Mucosa of descending colon (tissue), 3 donors: ENCODE measurements at regions not wholly inside any gene's neighbourhood (a gene's known extent, or its start where the extent isn't known, plus 50 kb on each side); places are given as distances from the start of the nearest gene placed in this dataset.

Experiments
- ATAC-seq: fragments of 200-7000 bp; cut with Tn5 transposase; one replicate; pipeline ENCODE4 v1.9.1; 2020; ENCODE audit warnings: mild to moderate bottlenecking, moderate library complexity
- DNase-seq, 3 donors: peaks; one replicate each; pipeline ENCODE4 v3.0.0-alpha.2; 2020
- H3K36me3 ChIP-seq: fragments of 200-600 bp; one replicate; pipeline ENCODE4 v1.8.0; 2021; ENCODE audit warnings: low read depth, mild to moderate bottlenecking
- H3K4me1 ChIP-seq: fragments of 200-600 bp; one replicate; pipeline ENCODE4 v1.8.0; 2021; ENCODE audit warnings: low read depth, mild to moderate bottlenecking
- H3K4me3 ChIP-seq: fragments of 200-600 bp; one replicate; pipeline ENCODE4 v1.8.0; 2021; ENCODE audit warnings: mild to moderate bottlenecking
- H3K9me3 ChIP-seq: fragments of 200-600 bp; one replicate; pipeline ENCODE4 v1.8.0; 2021; ENCODE audit warnings: mild to moderate bottlenecking
- intact Hi-C, 2 donors: fragments of 100-400 bp; cut with DNase I in 1 of 2; cut with micrococcal nuclease in 1 of 2; formaldehyde crosslinking; loops; one replicate each; pipeline versions ENCODE4 v1.11.0 to v1.11.1; 2022; cut with DNase I, micrococcal nuclease
- TF ChIP-seq, protein P1 (sequence below): fragments of 200-600 bp; IDR thresholded peaks from one replicate; pipeline ENCODE4 v1.8.0; 2022; ENCODE audit warnings: antibody characterized with exemption, mild to moderate bottlenecking
- donor health status: DM: no; HTN: no; CAD: no; lungs with moderate emphysema.
- donor health status: DM: no; HTN: no; CAD: no.
- donor health status: DM: no; HTN: yes; CAD: no.

GRCh38 chr1:201656311-201657032 lies 117.5 kb downstream of the NAV1 start:
- intact Hi-C loops: no loop called here
- Histone ChIP-seq H3K36me3 (no peaks in the 10 kb centered on the region), H3K4me3 (no peak overlapping the region), H3K9me3 (no peaks in the 10 kb centered on the region), H3K4me1 (peaks cover 17% of the 10 kb centered on the region)
- DNase-seq: peak; percentile 65 to 79 (median 73)
- TF ChIP-seq, protein P1, sequence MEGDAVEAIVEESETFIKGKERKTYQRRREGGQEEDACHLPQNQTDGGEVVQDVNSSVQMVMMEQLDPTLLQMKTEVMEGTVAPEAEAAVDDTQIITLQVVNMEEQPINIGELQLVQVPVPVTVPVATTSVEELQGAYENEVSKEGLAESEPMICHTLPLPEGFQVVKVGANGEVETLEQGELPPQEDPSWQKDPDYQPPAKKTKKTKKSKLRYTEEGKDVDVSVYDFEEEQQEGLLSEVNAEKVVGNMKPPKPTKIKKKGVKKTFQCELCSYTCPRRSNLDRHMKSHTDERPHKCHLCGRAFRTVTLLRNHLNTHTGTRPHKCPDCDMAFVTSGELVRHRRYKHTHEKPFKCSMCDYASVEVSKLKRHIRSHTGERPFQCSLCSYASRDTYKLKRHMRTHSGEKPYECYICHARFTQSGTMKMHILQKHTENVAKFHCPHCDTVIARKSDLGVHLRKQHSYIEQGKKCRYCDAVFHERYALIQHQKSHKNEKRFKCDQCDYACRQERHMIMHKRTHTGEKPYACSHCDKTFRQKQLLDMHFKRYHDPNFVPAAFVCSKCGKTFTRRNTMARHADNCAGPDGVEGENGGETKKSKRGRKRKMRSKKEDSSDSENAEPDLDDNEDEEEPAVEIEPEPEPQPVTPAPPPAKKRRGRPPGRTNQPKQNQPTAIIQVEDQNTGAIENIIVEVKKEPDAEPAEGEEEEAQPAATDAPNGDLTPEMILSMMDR: no peak
- peak; percentile 92 for ATAC-seq

DNA sequence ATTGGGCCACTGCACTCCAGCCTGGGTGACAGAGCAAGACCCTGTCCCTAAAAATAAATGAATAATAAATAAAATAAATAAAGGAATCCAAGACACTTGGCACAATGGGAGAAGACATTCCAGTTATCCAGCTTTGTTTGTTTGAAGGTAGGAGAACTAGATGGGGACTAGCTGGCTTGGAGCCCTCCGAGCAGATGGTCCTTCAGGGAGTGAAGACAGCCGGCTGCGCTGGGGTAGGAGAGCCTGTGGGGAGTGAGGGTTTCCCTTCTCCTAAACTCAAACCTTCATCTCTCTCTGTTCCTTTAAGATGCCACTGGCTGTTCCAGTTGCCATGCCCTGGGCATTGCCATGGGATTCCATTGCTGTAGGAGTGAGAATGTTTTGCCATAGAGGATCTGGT lies 120.6 kb downstream of the NAV1 start:
- ATAC-seq (no peak), DNase-seq (no peak)
- peaks cover 17% of the 10 kb centered on the region for H3K4me1 ChIP-seq
- H3K36me3 ChIP-seq: no peaks in the 10 kb centered on the region
- H3K4me3 ChIP-seq: no peak overlapping the region
- intact Hi-C loops: no loop called here
- TF ChIP-seq, protein P1: no peak
- no peaks in the 10 kb centered on the region for H3K9me3 ChIP-seq

DNA sequence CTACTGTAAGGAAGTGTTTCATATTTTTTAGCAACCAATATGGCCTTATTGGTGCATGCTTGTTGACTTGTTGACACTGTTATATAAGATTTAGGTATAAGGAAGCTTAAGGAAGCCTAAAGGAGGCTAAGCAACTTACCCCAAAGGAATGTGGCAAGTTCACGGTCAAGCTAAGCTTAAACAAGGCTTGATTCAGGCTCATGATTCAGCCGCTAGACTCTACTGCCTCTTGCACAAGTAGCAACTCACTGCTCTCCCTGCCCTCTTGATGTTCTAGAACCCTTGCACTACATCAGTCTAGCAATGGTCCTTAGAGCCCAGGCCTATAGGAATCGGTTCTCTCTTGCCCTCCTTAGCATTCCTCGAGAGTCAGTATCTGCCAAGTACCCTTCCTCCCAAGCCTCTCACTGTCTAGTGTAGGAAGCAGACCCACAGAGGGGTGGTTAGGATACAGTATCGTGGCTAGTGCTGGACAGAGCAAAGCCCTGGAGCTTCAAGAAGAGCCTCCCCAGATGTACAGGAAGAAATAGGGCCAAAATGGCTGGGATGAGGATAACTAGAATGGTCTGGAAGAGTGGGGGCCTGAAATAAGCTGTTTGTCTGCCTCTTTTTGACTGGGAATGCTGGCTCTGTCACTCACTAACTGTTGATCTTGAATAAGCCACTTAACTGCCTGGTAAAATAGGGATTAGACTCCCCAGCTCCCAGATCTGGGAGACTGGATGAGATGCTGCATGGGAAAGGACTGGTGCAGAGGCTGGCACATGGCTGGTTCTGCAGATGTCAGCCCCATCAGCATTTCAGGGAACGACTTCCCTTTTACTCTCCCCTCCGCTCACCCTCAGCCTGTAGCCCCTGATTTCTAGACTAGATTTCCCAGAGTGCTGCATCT lies 122.2 kb downstream of the NAV1 start:
- TF ChIP-seq, protein P1: no peak
- ATAC-seq: no peak

GRCh38 chr1:201661823-201662359 lies 123.0 kb downstream of the NAV1 start:
- ATAC-seq (no peak), DNase-seq (no peak)
- Histone ChIP-seq H3K4me3 (no peak overlapping the region), H3K36me3 (no peaks in the 10 kb centered on the region), H3K4me1 (peaks cover 2% of the 10 kb centered on the region), H3K9me3 (no peaks in the 10 kb centered on the region)
- TF ChIP-seq, protein P1: no peak
- intact Hi-C loops: no loop called here

More for the DNA sequence above, 122.2 kb downstream of the NAV1 start:
- intact Hi-C loops: no loop called here
- no peaks in the 10 kb centered on the region for H3K36me3 ChIP-seq
- H3K9me3 ChIP-seq: no peaks in the 10 kb centered on the region
- H3K4me1 ChIP-seq: peaks cover 8% of the 10 kb centered on the region
- no peak overlapping the region for H3K4me3 ChIP-seq
- DNase-seq: no peak

GRCh38 chr1:201662646-201663045 lies 123.7 kb downstream of the NAV1 start:
- TF ChIP-seq, protein P1: no peak

More at GRCh38 chr1:201662646-201663045, 123.7 kb downstream of the NAV1 start:
- no peak for ATAC-seq
- Histone ChIP-seq H3K9me3 (no peaks in the 10 kb centered on the region), H3K4me3 (no peak overlapping the region), H3K36me3 (no peaks in the 10 kb centered on the region), H3K4me1 (no peaks in the 10 kb centered on the region)
- DNase-seq: no peak
- intact Hi-C loops: no loop called here
